Right cardiac atrium (tissue), 5 donors: ENCODE measurements at regions not wholly inside any gene's neighbourhood (a gene's known extent, or its start where the extent isn't known, plus 50 kb on each side); places are given as distances from the start of the nearest gene placed in this dataset.
"Not testable (repeated sequence)": the region's sequence is repeated elsewhere in the genome, so short reads cannot be mapped to it uniquely, and the experiment has no call there.

Source experiments
- ATAC-seq, 2 donors: fragments of 200-7000 bp; cut with Tn5 transposase; one replicate each; pipeline versions ENCODE4 v1.8.0 to v1.9.1; 2020; ENCODE audit warnings: moderate library complexity in 2 of 2, mild to moderate bottlenecking in 1 of 2
- DNase-seq, 3 donors: peaks; one replicate each; pipeline ENCODE4 v3.0.0-alpha.2; 2020
- H3K27ac ChIP-seq: one replicate; pipeline ENCODE4 v1.5.1; 2013; ENCODE audit warnings: mild to moderate bottlenecking, low read length, control low read depth, moderate library complexity
- H3K27me3 ChIP-seq: one replicate; pipeline ENCODE4 v1.6.1; 2013; ENCODE audit not compliant: control insufficient read depth, insufficient read depth
- H3K4me1 ChIP-seq: one replicate; pipeline ENCODE4 v1.6.1; 2013; ENCODE audit warnings: low read length; ENCODE audit not compliant: control insufficient read depth, insufficient read depth
- H3K4me3 ChIP-seq: one replicate; pipeline ENCODE4 v1.5.1; 2013; ENCODE audit warnings: low read length, control low read depth
- H3K9me3 ChIP-seq: one replicate; pipeline ENCODE4 v1.6.1; 2013; ENCODE audit warnings: low read length; ENCODE audit not compliant: control insufficient read depth
- WGBS: extraction: QIAGEN DNeasy Blood & Tissue Kit; methylation state at CpG from one replicate; pipeline ENCODE4 v1.1.7; 2013; 5-methylcytosine and 5-hydroxymethylcytosine counted together
- intact Hi-C, 4 donors: fragments of 100-400 bp; cut with DNase I; formaldehyde crosslinking; loops; one replicate each; pipeline versions ENCODE4 v1.11.0 to v1.14.0; 2022 to 2023
- donor health status: healthy with polysubstance abuse.
- donor health status: DM: no; HTN: yes; CAD: no.
- donor health status: DM: no; HTN: no; CAD: no.
- donor health status: DM: no; HTN: yes; CAD: no; lungs with severe emphysema.
- donor health status: DM: yes; HTN: yes; CAD: no.

DNA sequence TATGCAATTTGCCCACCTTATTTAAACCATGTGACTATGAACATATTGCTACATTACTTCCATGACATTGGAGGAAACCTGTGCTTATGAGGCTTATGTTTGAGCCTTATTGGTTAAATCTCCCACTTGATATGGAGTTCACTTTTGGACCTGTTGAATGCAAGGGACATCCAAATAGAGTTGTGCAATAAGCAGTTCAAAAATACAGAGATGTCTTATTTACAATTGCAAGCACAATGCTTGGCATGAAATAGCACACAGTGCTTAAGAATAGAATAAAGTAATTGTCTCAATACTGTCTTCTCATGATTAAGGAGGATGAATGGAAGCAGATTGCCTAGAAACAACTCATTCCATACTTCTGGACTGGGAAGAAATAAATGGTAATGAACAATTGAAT is 793.5 kb downstream of the METTL4 start:
- DNase-seq (no peak), ATAC-seq (peak in 1 of 2 donors; percentile 41)
- H3K9me3 ChIP-seq, result no peaks in the 10 kb centered on the region
- H3K27me3 ChIP-seq, result no peaks in the 10 kb centered on the region
- intact Hi-C loops, result no loop called here
- no peak overlapping the region for H3K27ac ChIP-seq
- no peaks in the 10 kb centered on the region for H3K4me1 ChIP-seq
- H3K4me3 ChIP-seq, result no peak overlapping the region

DNA sequence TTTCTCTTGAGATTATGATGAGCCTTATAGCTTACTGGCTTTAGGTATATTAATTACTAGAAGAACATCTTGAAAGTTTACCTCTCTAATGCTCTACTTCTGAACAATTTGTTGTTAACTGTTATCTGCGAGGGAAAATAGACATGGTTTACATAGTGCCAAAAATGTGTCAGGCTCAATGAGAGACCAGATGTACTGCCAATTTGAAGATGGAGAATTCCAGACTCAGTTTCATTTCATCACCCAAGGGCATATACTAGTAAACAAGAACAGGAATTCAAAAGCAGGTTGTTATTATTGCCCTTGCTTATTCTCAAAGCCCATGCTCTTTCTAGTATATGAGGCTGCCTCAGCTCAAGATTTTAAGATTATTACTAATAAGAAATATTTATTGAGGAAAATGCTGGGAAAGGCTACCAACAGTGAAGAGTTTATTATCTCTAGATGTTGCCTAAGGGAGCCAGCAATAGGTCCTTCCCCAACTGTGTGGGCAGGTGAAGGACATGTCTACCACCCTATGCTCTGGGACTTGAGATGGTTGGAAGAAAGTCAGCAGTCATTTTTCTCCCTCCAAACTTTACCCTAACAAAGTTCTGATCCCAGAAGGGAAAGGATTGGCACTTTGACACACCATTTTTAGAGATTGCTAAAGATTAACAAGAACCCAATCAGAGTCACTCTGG is 792.7 kb downstream of the METTL4 start:
- Histone ChIP-seq H3K27ac (no peak overlapping the region), H3K9me3 (no peaks in the 10 kb centered on the region), H3K4me1 (no peaks in the 10 kb centered on the region), H3K27me3 (no peaks in the 10 kb centered on the region), H3K4me3 (no peak overlapping the region)
- DNase-seq (no peak), ATAC-seq (peak in 1 of 2 donors; percentile 74)
- intact Hi-C loops, result no loop called here
- WGBS, result 39% methylated on average over 1 of the region's 1 CpG

DNA sequence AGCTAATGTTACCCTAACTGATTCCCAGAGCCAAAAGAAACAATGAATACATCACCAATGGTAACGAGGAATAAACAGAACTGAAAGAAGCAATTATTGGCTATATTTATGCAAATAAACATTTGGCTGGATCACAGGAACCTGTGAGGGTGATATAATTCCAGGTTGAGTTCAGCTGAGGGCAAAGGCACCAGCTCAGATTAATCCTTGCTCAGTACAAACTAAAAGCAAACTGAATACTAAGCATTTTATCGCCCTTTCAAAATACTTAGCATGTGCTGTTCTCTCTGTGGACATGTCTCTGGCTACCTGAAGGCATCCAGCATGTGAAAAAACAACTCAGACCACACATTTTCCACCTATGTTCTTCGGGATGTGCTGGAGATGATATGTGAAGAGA is 791.7 kb downstream of the METTL4 start:
- H3K27ac ChIP-seq, result no peak overlapping the region
- ATAC-seq (no peak), DNase-seq (no peak)
- 64% methylated on average over 3 of the region's 3 CpGs for WGBS
- no peaks in the 10 kb centered on the region for H3K27me3 ChIP-seq
- no peak overlapping the region for H3K4me3 ChIP-seq
- H3K9me3 ChIP-seq, result no peaks in the 10 kb centered on the region
- intact Hi-C loops, result no loop called here
- H3K4me1 ChIP-seq, result no peaks in the 10 kb centered on the region

DNA sequence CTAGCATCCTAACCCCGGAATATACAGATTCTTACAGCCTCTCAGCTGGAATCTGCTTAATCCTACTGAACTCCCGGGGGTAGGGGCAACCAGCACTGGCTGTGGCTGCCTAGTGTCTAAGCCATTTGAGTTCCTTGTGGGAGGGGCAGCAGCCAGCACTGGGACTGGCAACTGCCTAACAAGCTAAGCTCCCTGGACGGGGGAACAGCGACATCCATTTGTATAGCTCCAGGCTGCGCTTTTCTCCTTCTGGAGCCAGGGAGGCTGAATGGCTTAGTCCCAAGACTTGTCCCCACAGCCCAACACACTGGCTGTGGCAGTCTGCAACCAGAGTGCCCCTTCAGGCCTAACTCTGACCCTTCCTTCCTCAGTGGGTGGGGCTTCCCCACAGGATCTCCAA is 787.2 kb downstream of the METTL4 start:
- H3K4me3 ChIP-seq, result no peak overlapping the region
- no peaks in the 10 kb centered on the region for H3K27me3 ChIP-seq
- no peak for ATAC-seq
- intact Hi-C loops, result no loop called here
- no peak overlapping the region for H3K27ac ChIP-seq
- 67% methylated on average over 5 of the region's 5 CpGs for WGBS
- H3K4me1 ChIP-seq, result no peaks in the 10 kb centered on the region
- no peak for DNase-seq
- peaks cover 2% of the 10 kb centered on the region for H3K9me3 ChIP-seq

DNA sequence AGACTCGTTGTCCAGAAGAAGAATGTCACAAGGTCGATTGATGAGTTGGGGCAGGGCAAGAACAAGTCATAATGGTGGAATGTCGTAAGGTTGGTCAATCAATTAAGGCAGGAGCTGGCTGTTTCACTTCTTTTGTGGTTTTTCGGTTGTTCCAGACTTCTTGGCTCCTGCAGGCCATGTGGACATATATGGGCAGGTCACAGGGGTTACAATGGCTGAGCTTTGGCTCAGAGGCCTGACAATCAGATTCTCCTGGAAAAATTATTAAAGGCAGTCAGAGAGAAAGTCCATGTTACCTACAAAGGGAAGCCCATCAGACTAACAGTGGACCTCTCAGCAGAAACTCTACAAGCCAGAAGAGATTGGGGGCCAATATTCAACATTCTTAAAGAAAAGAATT is 785.3 kb downstream of the METTL4 start:
- H3K9me3 ChIP-seq, ATAC-seq, H3K4me3 ChIP-seq, H3K27me3 ChIP-seq, DNase-seq, H3K4me1 ChIP-seq, intact Hi-C loops, H3K27ac ChIP-seq: not testable (repeated sequence)
- WGBS, result 66% methylated on average over 4 of the region's 4 CpGs

DNA sequence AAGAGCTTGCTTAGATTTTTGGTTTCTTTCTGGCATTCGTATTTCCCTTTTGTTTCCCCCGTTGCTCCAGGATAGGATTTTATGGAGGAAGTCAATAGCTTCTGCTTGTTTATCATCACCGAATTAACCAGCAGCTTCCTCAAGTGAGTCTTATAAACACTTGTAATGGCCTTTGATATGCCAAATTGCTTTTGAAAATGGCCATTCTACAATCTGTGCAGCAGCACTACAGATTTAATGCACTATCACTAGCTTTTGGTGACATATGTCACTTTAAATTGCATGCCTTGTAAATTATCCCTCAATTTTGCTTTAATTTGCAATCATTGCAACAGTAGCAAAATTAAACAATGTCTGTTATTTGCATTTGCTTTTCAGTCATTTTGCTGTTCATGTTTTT is 774.7 kb downstream of the METTL4 start:
- H3K4me1 ChIP-seq, result no peaks in the 10 kb centered on the region
- H3K4me3 ChIP-seq, result no peak overlapping the region
- WGBS, result 70% methylated on average over 3 of the region's 3 CpGs
- no peaks in the 10 kb centered on the region for H3K27me3 ChIP-seq
- ATAC-seq (no peak), DNase-seq (no peak)
- H3K9me3 ChIP-seq, result no peaks in the 10 kb centered on the region
- intact Hi-C loops, result no loop called here
- no peak overlapping the region for H3K27ac ChIP-seq

DNA sequence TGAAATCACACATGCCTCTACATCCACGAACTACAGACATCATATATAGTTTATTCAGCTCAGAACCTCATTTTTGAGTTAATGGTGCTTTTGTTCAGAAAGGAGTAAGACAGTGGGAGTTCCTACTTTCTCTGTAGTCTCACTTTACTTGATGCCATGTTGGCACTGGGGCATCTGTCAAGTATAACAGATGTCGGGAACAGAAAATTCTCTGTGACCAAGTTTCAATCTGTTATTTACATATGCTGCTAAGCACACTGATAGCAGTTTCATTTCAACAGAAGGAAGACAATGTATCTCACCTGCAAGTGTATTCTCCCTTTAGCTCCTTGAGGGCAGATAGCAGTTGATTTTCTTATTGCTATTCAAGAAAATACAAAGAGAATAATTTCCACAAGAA is 774.1 kb downstream of the METTL4 start:
- no peak overlapping the region for H3K4me3 ChIP-seq
- ATAC-seq (no peak), DNase-seq (no peak)
- no peaks in the 10 kb centered on the region for H3K9me3 ChIP-seq
- WGBS, result 57% methylated on average over 2 of the region's 2 CpGs
- H3K4me1 ChIP-seq, result no peaks in the 10 kb centered on the region
- intact Hi-C loops, result no loop called here
- no peak overlapping the region for H3K27ac ChIP-seq
- H3K27me3 ChIP-seq, result no peaks in the 10 kb centered on the region

DNA sequence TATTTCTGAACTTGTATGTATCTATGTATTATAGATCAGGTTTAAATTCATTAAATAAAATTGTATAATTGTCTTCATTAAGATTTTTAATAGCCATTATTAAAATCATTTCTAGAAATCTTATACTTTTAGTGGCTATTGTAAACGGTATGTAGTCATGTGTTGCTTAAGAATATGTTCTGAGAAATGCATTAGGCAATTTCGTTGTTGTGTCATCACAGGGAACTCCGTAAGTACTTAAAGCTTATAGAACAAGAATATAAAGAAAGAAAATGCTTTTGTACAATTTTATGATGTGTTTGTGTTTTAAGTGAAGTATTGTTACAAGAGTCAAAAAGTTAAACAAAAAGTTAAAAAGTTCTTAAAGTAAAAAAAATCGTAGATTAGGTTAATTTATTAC is 765.8 kb downstream of the METTL4 start:
- H3K4me3 ChIP-seq, result no peak overlapping the region
- 74% methylated on average over 4 of the region's 4 CpGs for WGBS
- no peak overlapping the region for H3K27ac ChIP-seq
- intact Hi-C loops, result no loop called here
- no peaks in the 10 kb centered on the region for H3K4me1 ChIP-seq
- no peak for ATAC-seq
- H3K9me3 ChIP-seq, result no peaks in the 10 kb centered on the region
- no peaks in the 10 kb centered on the region for H3K27me3 ChIP-seq
- no peak for DNase-seq

DNA sequence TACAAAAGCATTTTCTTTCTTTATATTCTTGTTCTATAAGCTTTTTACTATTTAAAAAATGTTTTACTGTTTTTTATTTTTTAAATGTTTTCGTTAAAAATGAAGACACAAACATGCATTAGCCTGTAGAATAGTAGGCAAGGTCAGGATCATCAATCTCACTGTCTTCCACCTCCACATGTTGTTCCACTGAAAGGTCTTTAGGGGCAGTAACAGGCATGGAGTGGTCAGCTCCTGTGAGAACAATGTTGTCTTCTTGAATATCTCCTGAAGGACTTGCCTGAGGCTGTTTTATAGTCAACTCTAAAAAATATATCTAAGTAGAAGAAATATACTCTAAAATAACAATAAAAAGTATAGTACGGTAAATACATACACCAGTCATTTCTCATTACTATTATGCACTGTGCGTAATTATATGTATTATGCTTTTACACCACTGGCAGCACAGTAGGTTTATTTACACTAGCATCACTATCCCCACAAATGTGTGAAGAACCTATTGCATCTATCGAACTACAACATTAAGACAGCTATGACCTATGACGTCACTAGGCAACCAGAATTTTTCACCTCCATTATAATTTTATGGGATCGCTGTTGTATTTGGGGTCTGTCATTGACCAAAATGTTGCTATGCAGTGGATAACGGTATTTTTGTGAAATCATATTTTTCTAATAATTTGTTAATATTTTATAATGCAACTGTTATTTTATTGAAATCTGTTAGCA is 764.3 kb downstream of the METTL4 start:
- WGBS, result 83% methylated on average over 7 of the region's 7 CpGs
- H3K27me3 ChIP-seq, result no peaks in the 10 kb centered on the region
- H3K4me1 ChIP-seq, result no peaks in the 10 kb centered on the region
- no peaks in the 10 kb centered on the region for H3K9me3 ChIP-seq
- no peak overlapping the region for H3K27ac ChIP-seq
- no peak overlapping the region for H3K4me3 ChIP-seq
- intact Hi-C loops, result no loop called here
- no peak for DNase-seq
- ATAC-seq, result no peak

DNA sequence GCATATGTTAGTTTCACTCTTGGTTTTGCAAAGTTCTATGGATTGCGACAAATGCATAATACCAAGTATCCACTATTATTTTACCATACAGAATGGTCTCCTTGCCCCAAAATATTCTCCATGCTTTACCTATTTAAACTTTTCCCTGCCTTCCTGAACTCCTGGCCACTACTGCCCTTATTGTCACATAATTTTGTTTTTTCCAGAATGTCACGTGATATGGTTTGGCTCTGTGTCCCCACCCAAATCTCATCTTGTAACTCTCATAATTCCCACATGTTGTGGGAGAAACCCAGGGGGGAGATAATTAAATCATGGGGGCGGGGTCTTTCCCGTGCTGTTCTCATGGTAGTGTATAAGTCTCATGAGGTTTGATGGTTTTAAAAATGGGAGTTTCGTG is 760.0 kb downstream of the METTL4 start:
- H3K27me3 ChIP-seq, result no peaks in the 10 kb centered on the region
- no peaks in the 10 kb centered on the region for H3K4me1 ChIP-seq
- no peak overlapping the region for H3K4me3 ChIP-seq
- DNase-seq (no peak), ATAC-seq (no peak)
- intact Hi-C loops, result no loop called here
- H3K9me3 ChIP-seq, result no peaks in the 10 kb centered on the region
- H3K27ac ChIP-seq, result no peak overlapping the region
- 80% methylated on average over 5 of the region's 5 CpGs for whole genome bisulfite sequencing

DNA sequence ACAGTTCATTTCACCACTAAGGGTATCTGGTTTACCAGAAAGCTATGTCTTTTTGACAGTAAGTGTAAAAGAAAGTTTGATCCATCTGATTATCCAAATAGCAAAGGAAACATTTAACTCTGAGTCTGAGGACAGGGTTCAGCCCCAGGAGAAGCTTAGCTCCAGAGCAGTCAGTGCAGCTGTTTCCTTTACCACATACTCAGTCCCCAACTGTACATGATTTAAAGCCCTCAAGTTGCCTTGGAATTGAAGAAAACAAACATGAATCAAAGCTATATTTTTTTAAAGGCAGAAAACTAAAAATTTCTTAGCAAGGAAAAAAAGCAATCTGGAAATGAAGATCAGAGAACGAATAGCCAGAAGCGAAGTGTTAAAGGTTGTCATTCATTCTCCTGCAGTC is 746.0 kb downstream of the METTL4 start:
- 76% methylated on average over 2 of the region's 2 CpGs for WGBS
- H3K9me3 ChIP-seq, result no peaks in the 10 kb centered on the region
- no peaks in the 10 kb centered on the region for H3K4me1 ChIP-seq
- intact Hi-C loops, result no loop called here
- no peaks in the 10 kb centered on the region for H3K27me3 ChIP-seq
- DNase-seq, result no peak
- H3K4me3 ChIP-seq, result no peak overlapping the region
- ATAC-seq, result no peak
- H3K27ac ChIP-seq, result no peak overlapping the region

DNA sequence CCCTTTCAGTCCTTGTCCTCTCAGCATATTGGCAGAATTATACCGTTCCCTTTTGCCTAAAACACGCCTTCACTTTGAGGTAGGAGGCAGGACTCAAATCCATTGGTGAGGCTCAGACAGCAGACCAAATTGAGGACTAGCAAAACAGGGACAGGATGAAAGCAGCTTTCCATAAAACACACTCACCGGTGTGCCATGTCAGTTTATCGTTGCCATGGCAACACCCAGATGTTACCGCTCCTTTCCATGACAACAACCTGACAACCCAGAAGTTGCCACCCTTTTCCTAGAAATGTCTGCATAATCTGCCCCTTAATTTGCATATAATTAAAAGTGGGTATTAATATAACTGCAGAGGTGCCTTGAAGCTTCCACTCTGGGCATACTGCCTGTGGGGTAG is 730.4 kb downstream of the METTL4 start:
- no peak for DNase-seq
- Histone ChIP-seq H3K27ac (no peak overlapping the region), H3K27me3 (no peaks in the 10 kb centered on the region), H3K9me3 (no peaks in the 10 kb centered on the region), H3K4me1 (no peaks in the 10 kb centered on the region), H3K4me3 (no peak overlapping the region)
- intact Hi-C loops, result no loop called here
- WGBS, result 83% methylated on average over 5 of the region's 5 CpGs
- ATAC-seq, result no peak
